ENCODE measurements at regions not wholly inside any gene's neighbourhood (a gene's known extent, or its start where the extent isn't known, plus 50 kb on each side); places are given as distances from the start of the nearest gene placed in this dataset.

- Histone ChIP-seq H3K36me3 (ENCODE audit: control insufficient read depth in 4 of 4, insufficient read depth in 4 of 4, low read length in 4 of 4) (no peaks in the 10 kb centered on the region), H3K27ac (ENCODE audit: low read depth in 1 of 2, low read length in 1 of 2) (no peak overlapping the region), H3K4me3 (no peak overlapping the region), H3K9me3 (ENCODE audit: control insufficient read depth in 4 of 4, insufficient read depth in 3 of 4, low read length in 3 of 4) (no peaks in the 10 kb centered on the region), H3K9ac (ENCODE audit: insufficient read depth in 1 of 2, low read length in 2 of 2) (no peak overlapping the region), H3K4me1 (ENCODE audit: control insufficient read depth in 5 of 5, insufficient read depth in 5 of 5, low read length in 5 of 5) (no peaks in the 10 kb centered on the region), H3K27me3 (ENCODE audit: control insufficient read depth in 3 of 3, insufficient read depth in 3 of 3, low read length in 2 of 3) (no peaks in the 10 kb centered on the region)
- ATAC-seq (ENCODE audit: insufficient read depth, low FRiP score) (no peak), DNase-seq (no peak)
- 59 to 74% methylated on average over 5 of the region's 5 CpGs for WGBS, 2 donors
- no peak for TF ChIP-seq CTCF (IDR thresholded peaks at IDR 0.05; ENCODE audit: control extremely low read depth, extremely low read depth)
These were observed 480.8 kb downstream of the PLCL1 start for GRCh38 chr2:198285216-198285615.

- no peak overlapping the region for H3K9ac ChIP-seq (ENCODE audit: insufficient read depth in 1 of 2, low read length in 2 of 2)
- 64 to 76% methylated on average over 2 of the region's 2 CpGs for WGBS, 2 donors
- TF ChIP-seq CTCF (IDR thresholded peaks at IDR 0.05; ENCODE audit: control extremely low read depth, extremely low read depth), result no peak
- H3K27ac ChIP-seq (ENCODE audit: low read depth in 1 of 2, low read length in 1 of 2), result no peak overlapping the region
- H3K4me1 ChIP-seq (ENCODE audit: control insufficient read depth in 5 of 5, insufficient read depth in 5 of 5, low read length in 5 of 5), result peaks cover 0 to 4% (median 0%) of the 10 kb centered on the region in 5 donors
- DNase-seq, result no peak
- no peaks in the 10 kb centered on the region for H3K36me3 ChIP-seq (ENCODE audit: control insufficient read depth in 4 of 4, insufficient read depth in 4 of 4, low read length in 4 of 4)
- no peaks in the 10 kb centered on the region for H3K9me3 ChIP-seq (ENCODE audit: control insufficient read depth in 4 of 4, insufficient read depth in 3 of 4, low read length in 3 of 4)
- no peak overlapping the region for H3K4me3 ChIP-seq
- no peak for ATAC-seq (ENCODE audit: insufficient read depth, low FRiP score)
- H3K27me3 ChIP-seq (ENCODE audit: control insufficient read depth in 3 of 3, insufficient read depth in 3 of 3, low read length in 2 of 3), result no peaks in the 10 kb centered on the region
These were observed 478.8 kb downstream of the PLCL1 start for GRCh38 chr2:198283146-198283545.

GRCh38 chr2:198282061-198282460, 477.7 kb downstream of the PLCL1 start:
- no peak for TF ChIP-seq CTCF (IDR thresholded peaks at IDR 0.05; ENCODE audit: control extremely low read depth, extremely low read depth)
- Histone ChIP-seq H3K27ac (ENCODE audit: low read depth in 1 of 2, low read length in 1 of 2) (no peak overlapping the region), H3K4me3 (no peak overlapping the region), H3K4me1 (ENCODE audit: control insufficient read depth in 5 of 5, insufficient read depth in 5 of 5, low read length in 5 of 5) (peaks cover 0 to 4% (median 0%) of the 10 kb centered on the region in 5 donors), H3K36me3 (ENCODE audit: control insufficient read depth in 4 of 4, insufficient read depth in 4 of 4, low read length in 4 of 4) (no peaks in the 10 kb centered on the region), H3K9ac (ENCODE audit: insufficient read depth in 1 of 2, low read length in 2 of 2) (no peak overlapping the region), H3K27me3 (ENCODE audit: control insufficient read depth in 3 of 3, insufficient read depth in 3 of 3, low read length in 2 of 3) (no peaks in the 10 kb centered on the region), H3K9me3 (ENCODE audit: control insufficient read depth in 4 of 4, insufficient read depth in 3 of 4, low read length in 3 of 4) (no peaks in the 10 kb centered on the region)
- DNase-seq (no peak), ATAC-seq (ENCODE audit: insufficient read depth, low FRiP score) (no peak)
- 71 to 83% methylated on average over 3 of the region's 3 CpGs for WGBS, 2 donors

GRCh38 chr2:198280145-198280544, 475.8 kb downstream of the PLCL1 start:
- Histone ChIP-seq H3K4me1 (ENCODE audit: control insufficient read depth in 5 of 5, insufficient read depth in 5 of 5, low read length in 5 of 5) (peaks cover 0 to 4% (median 0%) of the 10 kb centered on the region in 5 donors), H3K27ac (ENCODE audit: low read depth in 1 of 2, low read length in 1 of 2) (no peak overlapping the region), H3K9ac (ENCODE audit: insufficient read depth in 1 of 2, low read length in 2 of 2) (no peak overlapping the region), H3K4me3 (no peak overlapping the region), H3K27me3 (ENCODE audit: control insufficient read depth in 3 of 3, insufficient read depth in 3 of 3, low read length in 2 of 3) (no peaks in the 10 kb centered on the region), H3K9me3 (ENCODE audit: control insufficient read depth in 4 of 4, insufficient read depth in 3 of 4, low read length in 3 of 4) (no peaks in the 10 kb centered on the region), H3K36me3 (ENCODE audit: control insufficient read depth in 4 of 4, insufficient read depth in 4 of 4, low read length in 4 of 4) (no peaks in the 10 kb centered on the region)
- no peak for TF ChIP-seq CTCF (IDR thresholded peaks at IDR 0.05; ENCODE audit: control extremely low read depth, extremely low read depth)
- ATAC-seq (ENCODE audit: insufficient read depth, low FRiP score) (no peak), DNase-seq (no peak)
- 80 to 100% methylated on average over 2 of the region's 2 CpGs for WGBS, 2 donors
